ENCODE measurements at regions not wholly inside any gene's neighbourhood (a gene's known extent, or its start where the extent isn't known, plus 50 kb on each side); places are given as distances from the start of the nearest gene placed in this dataset.

GRCh38 chr14:86714153-86714552 lies 1184.2 kb downstream of the FLRT2 start:
- CTCF ChIA-PET: no interaction called here
- Histone ChIP-seq H3K4me2 (ENCODE audit: insufficient read depth, low read length) (no peak overlapping the region), H4K20me1 (replicated peaks; ENCODE audit: control insufficient read depth, extremely low read depth, insufficient read depth, low read length) (no peaks in the 10 kb centered on the region), H3K9ac (replicated peaks; ENCODE audit: extremely low read depth, insufficient read depth, low read length) (no peak overlapping the region), H3K9me1 (replicated peaks; ENCODE audit: control insufficient read depth, extremely low read depth, insufficient read depth, low read length) (no peaks in the 10 kb centered on the region), H3K79me2 (ENCODE audit: control insufficient read depth, insufficient read depth, low read length) (no peaks in the 10 kb centered on the region), H3K9me3 (replicated peaks; ENCODE audit: control insufficient read depth, insufficient read depth, low read length) (peaks cover 2% of the 10 kb centered on the region), H3K27me3 (ENCODE audit: control insufficient read depth in 2 of 2, insufficient read depth in 2 of 2, low read length in 2 of 2) (no peaks in the 10 kb centered on the region), H3K4me1 (ENCODE audit: control insufficient read depth, extremely low read depth, insufficient read depth, low read length) (no peaks in the 10 kb centered on the region), H3K36me3 (ENCODE audit: control insufficient read depth in 2 of 2, extremely low read depth in 1 of 2, insufficient read depth in 2 of 2, low read length in 2 of 2) (no peaks in the 10 kb centered on the region), H2AFZ (ENCODE audit: low read depth, low read length) (no peak overlapping the region), H3K4me3 (replicated peaks in 1 of 3; ENCODE audit: insufficient read depth in 1 of 3, low read depth in 1 of 3, low read length in 3 of 3) (no peak overlapping the region), H3K27ac (ENCODE audit: insufficient read depth, low read depth, low read length) (no peak overlapping the region)
- intact Hi-C loops (cut with micrococcal nuclease) (no loop called here), dilution Hi-C loops (cut with MboI; ENCODE audit: extremely low pct_ligation_motif_present, low sequenced_read_pairs) (no loop called here)
- TF ChIP-seq POLR2AphosphoS5 (IDR thresholded peaks at IDR 0.05; ENCODE audit: insufficient read depth, low read depth, low read length) (no peak), GATA2 (IDR thresholded peaks at IDR 0.05; ENCODE audit: insufficient read depth, insufficient read length, low read depth, low read length) (no peak), POLR2A (IDR thresholded peaks at IDR 0.05; ENCODE audit: low read depth, low read length) (no peak), MYC (IDR thresholded peaks at IDR 0.05; ENCODE audit: low read depth, low read length) (no peak), EZH2 (IDR thresholded peaks at IDR 0.05; ENCODE audit: borderline replicate concordance, low read depth, low read length, severe bottlenecking) (no peak), JUN (IDR thresholded peaks at IDR 0.05; ENCODE audit: borderline replicate concordance, insufficient read depth, insufficient read length, low read depth) (no peak), FOS (IDR thresholded peaks at IDR 0.05; ENCODE audit: borderline replicate concordance, insufficient read depth, low read length) (no peak)
- TF ChIP-seq, protein P1, sequence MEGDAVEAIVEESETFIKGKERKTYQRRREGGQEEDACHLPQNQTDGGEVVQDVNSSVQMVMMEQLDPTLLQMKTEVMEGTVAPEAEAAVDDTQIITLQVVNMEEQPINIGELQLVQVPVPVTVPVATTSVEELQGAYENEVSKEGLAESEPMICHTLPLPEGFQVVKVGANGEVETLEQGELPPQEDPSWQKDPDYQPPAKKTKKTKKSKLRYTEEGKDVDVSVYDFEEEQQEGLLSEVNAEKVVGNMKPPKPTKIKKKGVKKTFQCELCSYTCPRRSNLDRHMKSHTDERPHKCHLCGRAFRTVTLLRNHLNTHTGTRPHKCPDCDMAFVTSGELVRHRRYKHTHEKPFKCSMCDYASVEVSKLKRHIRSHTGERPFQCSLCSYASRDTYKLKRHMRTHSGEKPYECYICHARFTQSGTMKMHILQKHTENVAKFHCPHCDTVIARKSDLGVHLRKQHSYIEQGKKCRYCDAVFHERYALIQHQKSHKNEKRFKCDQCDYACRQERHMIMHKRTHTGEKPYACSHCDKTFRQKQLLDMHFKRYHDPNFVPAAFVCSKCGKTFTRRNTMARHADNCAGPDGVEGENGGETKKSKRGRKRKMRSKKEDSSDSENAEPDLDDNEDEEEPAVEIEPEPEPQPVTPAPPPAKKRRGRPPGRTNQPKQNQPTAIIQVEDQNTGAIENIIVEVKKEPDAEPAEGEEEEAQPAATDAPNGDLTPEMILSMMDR (IDR thresholded peaks at IDR 0.05; ENCODE audit: extremely low read depth in 1 of 2, insufficient read depth in 1 of 2, low read depth in 1 of 2, low read length in 2 of 2): no peak
- TF ChIP-seq, protein P2, sequence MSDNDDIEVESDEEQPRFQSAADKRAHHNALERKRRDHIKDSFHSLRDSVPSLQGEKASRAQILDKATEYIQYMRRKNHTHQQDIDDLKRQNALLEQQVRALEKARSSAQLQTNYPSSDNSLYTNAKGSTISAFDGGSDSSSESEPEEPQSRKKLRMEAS (IDR thresholded peaks at IDR 0.05; ENCODE audit: insufficient read depth, insufficient read length): no peak
- POLR2A ChIA-PET: no interaction called here
- DNase-seq (ENCODE audit: low read depth, low spot score) (no peak), FAIRE-seq (no peak)
- no TSS peak for BruUV-seq (replicated peaks)
